ENCODE measurements at regions not wholly inside any gene's neighbourhood (a gene's known extent, or its start where the extent isn't known, plus 50 kb on each side); places are given as distances from the start of the nearest gene placed in this dataset.

DNA sequence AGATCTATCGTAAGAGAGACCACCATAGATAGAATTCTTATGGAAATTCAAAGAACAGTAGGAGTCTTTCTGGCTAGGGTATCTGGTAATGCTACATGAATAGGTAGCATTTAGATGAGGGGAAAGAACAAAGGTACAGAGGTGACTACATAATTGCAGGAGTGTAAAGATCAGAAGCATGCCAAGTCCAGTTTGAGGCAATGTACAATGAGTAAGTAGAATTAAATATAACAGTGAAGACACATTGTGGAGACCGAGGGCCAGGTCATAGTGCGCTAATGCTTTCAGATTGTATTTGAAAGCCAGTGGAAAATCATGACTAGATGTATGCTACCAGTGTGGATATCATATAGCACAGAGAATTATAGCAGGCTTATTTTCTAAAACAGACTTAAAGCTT lies 1611.6 kb upstream of the LRRTM3 start:
- no peak overlapping the region for H3K27ac Mint-ChIP-seq
- no peaks in the 10 kb centered on the region for H3K36me3 Mint-ChIP-seq (ENCODE audit: low read depth)
- DNase-seq: no peak
- no peak overlapping the region for H3K4me3 Mint-ChIP-seq
- Histone ChIP-seq H3K27ac (ENCODE audit: low read depth, low read length) (no peak overlapping the region), H3K9ac (ENCODE audit: extremely low read depth, low read length, poor library complexity, severe bottlenecking) (no peak overlapping the region), H3K4me3 (ENCODE audit: low read length) (no peak overlapping the region), H3K27me3 (ENCODE audit: control insufficient read depth, insufficient read depth, low read length, poor library complexity, severe bottlenecking) (no peaks in the 10 kb centered on the region), H3K4me1 (ENCODE audit: control insufficient read depth, insufficient read depth, low read length) (no peaks in the 10 kb centered on the region), H3K36me3 (ENCODE audit: control insufficient read depth, insufficient read depth, low read length) (no peaks in the 10 kb centered on the region), H3K9me3 (ENCODE audit: control insufficient read depth, low read length) (no peaks in the 10 kb centered on the region)
- 94% methylated on average over 3 of the region's 3 CpGs; no CpG with 5 or more reads in 1 of the 2 experiments for WGBS, 2 experiments (ENCODE audit: insufficient coverage in 1 of 2, insufficient read length in 1 of 2)
- TF ChIP-seq, protein P1, sequence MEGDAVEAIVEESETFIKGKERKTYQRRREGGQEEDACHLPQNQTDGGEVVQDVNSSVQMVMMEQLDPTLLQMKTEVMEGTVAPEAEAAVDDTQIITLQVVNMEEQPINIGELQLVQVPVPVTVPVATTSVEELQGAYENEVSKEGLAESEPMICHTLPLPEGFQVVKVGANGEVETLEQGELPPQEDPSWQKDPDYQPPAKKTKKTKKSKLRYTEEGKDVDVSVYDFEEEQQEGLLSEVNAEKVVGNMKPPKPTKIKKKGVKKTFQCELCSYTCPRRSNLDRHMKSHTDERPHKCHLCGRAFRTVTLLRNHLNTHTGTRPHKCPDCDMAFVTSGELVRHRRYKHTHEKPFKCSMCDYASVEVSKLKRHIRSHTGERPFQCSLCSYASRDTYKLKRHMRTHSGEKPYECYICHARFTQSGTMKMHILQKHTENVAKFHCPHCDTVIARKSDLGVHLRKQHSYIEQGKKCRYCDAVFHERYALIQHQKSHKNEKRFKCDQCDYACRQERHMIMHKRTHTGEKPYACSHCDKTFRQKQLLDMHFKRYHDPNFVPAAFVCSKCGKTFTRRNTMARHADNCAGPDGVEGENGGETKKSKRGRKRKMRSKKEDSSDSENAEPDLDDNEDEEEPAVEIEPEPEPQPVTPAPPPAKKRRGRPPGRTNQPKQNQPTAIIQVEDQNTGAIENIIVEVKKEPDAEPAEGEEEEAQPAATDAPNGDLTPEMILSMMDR (conservative IDR thresholded peaks at IDR 0.05): no peak
- no peaks in the 10 kb centered on the region for H3K27me3 Mint-ChIP-seq (ENCODE audit: insufficient read depth)
- peaks cover 4% of the 10 kb centered on the region for H3K4me1 Mint-ChIP-seq
- H3K9me3 Mint-ChIP-seq: peaks cover 4% of the 10 kb centered on the region

DNA sequence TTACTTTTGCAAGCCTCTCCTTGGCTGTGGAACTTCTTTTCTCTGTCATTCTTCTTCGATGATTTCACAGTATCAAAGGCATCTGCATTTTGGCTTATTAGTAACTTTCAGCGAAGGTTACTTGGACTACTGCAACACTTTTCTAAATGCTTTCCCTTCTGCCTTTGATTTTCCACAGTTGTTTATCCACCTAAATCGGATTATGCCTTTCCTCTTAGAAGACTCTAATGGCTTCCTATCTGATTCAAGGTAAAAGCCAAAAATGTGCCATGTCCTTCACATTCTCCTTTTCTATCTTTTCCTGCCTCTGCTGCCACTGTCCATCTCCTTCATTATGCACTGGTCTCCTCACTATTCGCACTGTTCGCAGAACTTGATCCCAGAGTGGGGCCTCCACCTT lies 1606.3 kb upstream of the LRRTM3 start:
- Histone ChIP-seq H3K9ac (ENCODE audit: extremely low read depth, low read length, poor library complexity, severe bottlenecking) (no peak overlapping the region), H3K4me1 (ENCODE audit: control insufficient read depth, insufficient read depth, low read length) (no peaks in the 10 kb centered on the region), H3K9me3 (ENCODE audit: control insufficient read depth, low read length) (no peaks in the 10 kb centered on the region), H3K27ac (ENCODE audit: low read depth, low read length) (no peak overlapping the region), H3K27me3 (ENCODE audit: control insufficient read depth, insufficient read depth, low read length, poor library complexity, severe bottlenecking) (no peaks in the 10 kb centered on the region), H3K36me3 (ENCODE audit: control insufficient read depth, insufficient read depth, low read length) (no peaks in the 10 kb centered on the region), H3K4me3 (ENCODE audit: low read length) (no peak overlapping the region)
- H3K4me1 Mint-ChIP-seq: peaks cover 17% of the 10 kb centered on the region
- no peak overlapping the region for H3K27ac Mint-ChIP-seq
- WGBS, 2 experiments (ENCODE audit: insufficient coverage in 1 of 2, insufficient read length in 1 of 2): 92 to 98% methylated on average over 5 of the region's 5 CpGs
- H3K27me3 Mint-ChIP-seq (ENCODE audit: insufficient read depth): no peaks in the 10 kb centered on the region
- no peak overlapping the region for H3K4me3 Mint-ChIP-seq
- TF ChIP-seq, protein P1 (conservative IDR thresholded peaks at IDR 0.05): no peak
- peaks cover 3% of the 10 kb centered on the region for H3K9me3 Mint-ChIP-seq
- no peak for DNase-seq
- H3K36me3 Mint-ChIP-seq (ENCODE audit: low read depth): peaks cover 4% of the 10 kb centered on the region

DNA sequence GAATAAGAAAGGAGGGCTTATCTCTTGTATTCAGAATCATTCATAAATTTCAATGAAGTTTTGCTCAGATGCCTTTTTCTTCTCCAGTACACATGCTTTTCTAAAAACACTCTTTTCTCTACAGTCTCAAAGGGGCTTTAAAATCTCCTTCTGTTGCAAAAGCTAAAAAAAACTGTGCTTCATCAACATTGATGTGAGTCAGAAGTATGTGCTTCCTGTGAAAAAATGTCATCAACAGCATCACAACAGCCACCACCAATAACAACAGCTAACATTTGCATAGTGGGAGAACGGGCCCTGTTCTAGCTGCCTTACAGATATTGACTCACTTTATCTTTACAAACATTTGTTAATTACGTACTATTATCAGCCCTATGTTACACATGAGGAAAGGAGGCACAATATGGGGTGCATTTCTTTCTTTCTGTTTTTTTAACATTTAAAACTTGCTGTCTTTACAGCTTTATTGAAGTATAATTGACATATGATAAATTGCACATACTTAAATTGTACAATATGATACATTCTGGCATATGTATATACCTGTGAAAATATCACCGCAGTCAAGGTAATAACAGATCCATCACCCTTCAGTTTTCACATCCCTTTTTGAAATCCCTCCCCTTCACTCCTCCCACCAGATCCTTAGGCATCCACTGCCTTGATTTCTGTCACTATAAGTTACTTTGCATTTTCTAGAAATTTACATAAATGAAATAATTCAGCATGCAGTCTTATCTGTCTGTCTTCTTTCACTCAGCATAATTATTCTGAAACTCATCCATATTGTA lies 1605.4 kb upstream of the LRRTM3 start:
- 58% methylated on average over 3 of the region's 3 CpGs; no CpG with 5 or more reads in 1 of the 2 experiments for WGBS, 2 experiments (ENCODE audit: insufficient coverage in 1 of 2, insufficient read length in 1 of 2)
- no peaks in the 10 kb centered on the region for H3K27me3 Mint-ChIP-seq (ENCODE audit: insufficient read depth)
- DNase-seq: no peak
- Histone ChIP-seq H3K27ac (ENCODE audit: low read depth, low read length) (no peak overlapping the region), H3K36me3 (ENCODE audit: control insufficient read depth, insufficient read depth, low read length) (no peaks in the 10 kb centered on the region), H3K4me3 (ENCODE audit: low read length) (no peak overlapping the region), H3K9me3 (ENCODE audit: control insufficient read depth, low read length) (no peaks in the 10 kb centered on the region), H3K27me3 (ENCODE audit: control insufficient read depth, insufficient read depth, low read length, poor library complexity, severe bottlenecking) (no peaks in the 10 kb centered on the region), H3K9ac (ENCODE audit: extremely low read depth, low read length, poor library complexity, severe bottlenecking) (no peak overlapping the region), H3K4me1 (ENCODE audit: control insufficient read depth, insufficient read depth, low read length) (no peaks in the 10 kb centered on the region)
- H3K36me3 Mint-ChIP-seq (ENCODE audit: low read depth): peaks cover 4% of the 10 kb centered on the region
- peaks cover 3% of the 10 kb centered on the region for H3K9me3 Mint-ChIP-seq
- H3K27ac Mint-ChIP-seq: no peak overlapping the region
- H3K4me3 Mint-ChIP-seq: no peak overlapping the region
- peaks cover 19% of the 10 kb centered on the region for H3K4me1 Mint-ChIP-seq
- TF ChIP-seq, protein P1 (conservative IDR thresholded peaks at IDR 0.05): no peak
